K562 (cell line): ENCODE measurements at regions not wholly inside any gene's neighbourhood (a gene's known extent, or its start where the extent isn't known, plus 50 kb on each side); places are given as distances from the start of the nearest gene placed in this dataset.

Experiments
- ATAC-seq: fragments of 200-7000 bp; cut with Tn5 transposase; 3 replicates; pipeline ENCODE4 v1.9.1; 2020; ENCODE audit warnings: moderate library complexity
- BruUV-seq: library from RNA; stranded (reverse); fragments of 400-500 nt; replicated peaks from 2 replicates; lab custom pipeline; 2021; lab: Mats Ljungman, UMichigan
- CTCF ChIA-PET: fragments of 300-600 bp; formaldehyde crosslinking; extraction: SDS; loops from one replicate; lab custom pipeline; 2021; ENCODE audit warnings: low intra/inter-chr PET ratio; lab: Yijun Ruan, JAX
- POLR2A ChIA-PET: fragments of 300-600, 350-650 bp; sonication (Branson Sonifier 250); formaldehyde crosslinking; extraction: SDS; loops from one replicate; lab custom pipeline; 2021; ENCODE audit warnings: antibody characterized with exemption, inconsistent platforms; lab: Yijun Ruan, JAX
- DNase-seq, 4 experiments: peaks; one replicate each; pipeline versions ENCODE4 v3.0.0 to v3.0.0-alpha.2; 2011 to 2018; ENCODE audit warnings: low spot score in 3 of 4, mixed read lengths in 3 of 4; ENCODE audit errors: extremely low read depth in 1 of 4
- FAIRE-seq: peaks from 2 replicates; lab custom pipeline; 2011; peaks lifted over from hg19 to GRCh38; lab: Jason Lieb, UNC
- H2AFZ ChIP-seq: 2 replicates; pipeline ENCODE4 v1.6.0; 2011; ENCODE audit warnings: low read depth, low read length, control low read depth, inconsistent platforms
- H3K27ac ChIP-seq: fragments of 200-600 bp; 3 replicates; pipeline ENCODE4 v1.8.0; 2011; ENCODE audit warnings: low read depth, mild to moderate bottlenecking, control low read depth, inconsistent platforms, low read length, moderate library complexity, mixed read lengths; ENCODE audit errors: extremely low read depth
- H3K27me3 ChIP-seq, 2 experiments: fragments of 300-600 bp in 1 of 2; 2 replicates in 1 of 2; 3 replicates in 1 of 2; pipeline versions ENCODE4 v1.6.0 to v1.8.0; 2011; ENCODE audit warnings: inconsistent platforms in 2 of 2, low read length in 2 of 2, mild to moderate bottlenecking in 1 of 2, mixed read lengths in 1 of 2, moderate library complexity in 1 of 2; ENCODE audit not compliant: control insufficient read depth in 2 of 2, insufficient read depth in 2 of 2
- H3K36me3 ChIP-seq: fragments of 300-600 bp; 3 replicates; pipeline ENCODE4 v1.8.0; 2011; ENCODE audit warnings: mild to moderate bottlenecking, low read length, inconsistent platforms; ENCODE audit not compliant: control insufficient read depth, insufficient read depth
- H3K4me1 ChIP-seq, 2 experiments: fragments of 200-600 bp in 1 of 2; replicated peaks in 1 of 2; 2 replicates in 1 of 2; 3 replicates in 1 of 2; pipeline versions ENCODE4 v1.5.1 to v1.8.0; 2011; ENCODE audit warnings: inconsistent platforms in 2 of 2, low read length in 2 of 2, mild to moderate bottlenecking in 1 of 2, mixed read lengths in 1 of 2, moderate library complexity in 1 of 2; ENCODE audit not compliant: control insufficient read depth in 2 of 2, insufficient read depth in 2 of 2
- H3K4me2 ChIP-seq: 2 replicates; pipeline ENCODE4 v1.6.1; 2011; ENCODE audit warnings: low read length, control low read depth, inconsistent platforms, mixed read lengths; ENCODE audit not compliant: insufficient read depth
- H3K4me3 ChIP-seq: fragments of 200-600 bp; sonication (generic), shearing (Covaris generic); 2 replicates; pipeline ENCODE4 v1.5.1; 2016; ENCODE audit warnings: control low read depth, inconsistent platforms
- H3K79me2 ChIP-seq: fragments of 200-600 bp; 3 replicates; pipeline ENCODE4 v1.8.0; 2011; ENCODE audit warnings: low read length, inconsistent platforms; ENCODE audit not compliant: control insufficient read depth, insufficient read depth
- H3K9ac ChIP-seq, 2 experiments: 2 replicates each; pipeline versions ENCODE4 v1.6.0 to v1.6.1; 2011; ENCODE audit warnings: low read depth in 2 of 2, low read length in 2 of 2, control low read depth in 1 of 2, inconsistent platforms in 1 of 2, mild to moderate bottlenecking in 1 of 2, mixed read lengths in 1 of 2; ENCODE audit not compliant: insufficient read depth in 1 of 2
- H3K9me1 ChIP-seq: one replicate; pipeline ENCODE4 v1.6.0; 2011; ENCODE audit warnings: inconsistent platforms, mild to moderate bottlenecking, low read length, moderate library complexity; ENCODE audit not compliant: control insufficient read depth, insufficient read depth
- H3K9me3 ChIP-seq: replicated peaks from 2 replicates; pipeline ENCODE4 v1.5.1; 2011; ENCODE audit warnings: low read depth, low read length, inconsistent platforms; ENCODE audit not compliant: control insufficient read depth, insufficient read depth
- H4K20me1 ChIP-seq: replicated peaks from 2 replicates; pipeline ENCODE4 v1.6.1; 2011; ENCODE audit warnings: low read length, inconsistent platforms, mixed read lengths; ENCODE audit not compliant: control insufficient read depth, insufficient read depth
- ARID1B ChIP-seq: fragments of 450-650 bp; IDR thresholded peaks from 2 replicates; pipeline ENCODE4 v1.6.1; 2016; ENCODE audit warnings: antibody characterized with exemption, mild to moderate bottlenecking, inconsistent platforms
- CBX8 ChIP-seq: fragments of 200-600 bp; sonication (generic); IDR thresholded peaks from 2 replicates; pipeline ENCODE4 v1.6.1; 2012; ENCODE audit warnings: borderline replicate concordance, mixed run types, low read depth, mild to moderate bottlenecking, moderate library complexity, mixed read lengths, low read length, control low read depth, inconsistent platforms; ENCODE audit not compliant: poor library complexity, severe bottlenecking; ENCODE audit errors: extremely low read depth
- CHD4 ChIP-seq: fragments of 200-600 bp; sonication (generic); IDR thresholded peaks from 3 replicates; pipeline ENCODE4 v1.6.1; 2012; ENCODE audit warnings: low read depth, mild to moderate bottlenecking, mixed read lengths, low read length, inconsistent platforms; ENCODE audit not compliant: insufficient read depth, insufficient replicate concordance, poor library complexity, severe bottlenecking
- DDX20 ChIP-seq: fragments of 450-650 bp; IDR thresholded peaks from 2 replicates; pipeline ENCODE4 v1.6.1; 2016; ENCODE audit warnings: missing genetic modification characterization, low read depth, mild to moderate bottlenecking, missing compliant biosample characterization, moderate library complexity
- HCFC1 ChIP-seq: IDR thresholded peaks from 2 replicates; pipeline ENCODE4 v1.6.1; 2012; ENCODE audit warnings: low read depth, low read length, improper control_type of control experiment
- KLF1 ChIP-seq: fragments of 450-650 bp; IDR thresholded peaks from 2 replicates; pipeline ENCODE4 v1.6.1; 2016; ENCODE audit warnings: missing genetic modification characterization, missing compliant biosample characterization
- MEF2A ChIP-seq: IDR thresholded peaks from 2 replicates; pipeline ENCODE4 v1.6.1; 2011; ENCODE audit warnings: low read depth, mild to moderate bottlenecking, low read length, moderate library complexity; ENCODE audit not compliant: control insufficient read depth
- NFXL1 ChIP-seq: fragments of 450-650 bp; formaldehyde crosslinking; IDR thresholded peaks from 2 replicates; pipeline ENCODE4 v1.4.0; 2021; ENCODE audit warnings: mild to moderate bottlenecking
- POLR2A ChIP-seq: fragments of 450-650 bp; conservative IDR thresholded peaks from 2 replicates; pipeline ENCODE4 v1.6.1; 2016
- RBM14 ChIP-seq: fragments of 200-400 bp; formaldehyde crosslinking; IDR thresholded peaks from 2 replicates; pipeline ENCODE4 v1.6.1; 2018; ENCODE audit warnings: low read depth, mild to moderate bottlenecking, low read length, moderate library complexity, borderline replicate concordance; ENCODE audit not compliant: insufficient read depth
- TFAP4 ChIP-seq: sonication (generic); formaldehyde crosslinking; IDR thresholded peaks from 2 replicates; pipeline ENCODE4 v1.8.0; 2022; ENCODE audit warnings: missing genetic modification reagents, mild to moderate bottlenecking, moderate library complexity, borderline replicate concordance
- ZBTB11 ChIP-seq, 3 experiments: fragments of 200-800 bp in 1 of 3; fragments of 250-450 bp in 1 of 3; fragments of 450-650 bp in 1 of 3; sonication (Bioruptor Pico) in 1 of 3; sonication (Bioruptor generic) in 1 of 3; formaldehyde crosslinking in 1 of 3; IDR thresholded peaks; 2 replicates each; pipeline versions ENCODE4 v1.6.1 to v1.8.0; 2016 to 2022; ENCODE audit warnings: mild to moderate bottlenecking in 2 of 3, missing genetic modification characterization in 2 of 3, missing compliant biosample characterization in 1 of 3, moderate library complexity in 1 of 3
- ZFP36 ChIP-seq: fragments of 150-350 bp; IDR thresholded peaks from 2 replicates; pipeline ENCODE4 v1.6.1; 2018; ENCODE audit warnings: low read length, low read depth; ENCODE audit not compliant: partially characterized antibody
- ZNF354B ChIP-seq: fragments of 250-450 bp; sonication (Bioruptor Pico); IDR thresholded peaks from 2 replicates; pipeline ENCODE4 v1.4.0; 2020
- ZNF511 ChIP-seq: sonication (generic); formaldehyde crosslinking; IDR thresholded peaks from 2 replicates; pipeline ENCODE4 v1.8.0; 2022; ENCODE audit warnings: mild to moderate bottlenecking, missing genetic modification reagents
- WGBS: fragments of 100-300 bp; shearing (Covaris generic); methylation state at CpG from one replicate; pipeline ENCODE4 v1.1.6; 2016; ENCODE audit warnings: low coverage, mixed read lengths; ENCODE audit not compliant: insufficient coverage; ENCODE audit errors: missing lambda C conversion rate; 5-methylcytosine and 5-hydroxymethylcytosine counted together
- in situ Hi-C: fragments of 300-500 bp; cut with MboI; formaldehyde crosslinking; loops from 4 replicates; pipeline ENCODE4 v1.15.0; 2018; ENCODE audit warnings: inconsistent platforms, mixed read lengths
- intact Hi-C: fragments of 100-400 bp; cut with micrococcal nuclease; formaldehyde crosslinking; loops from 2 replicates; pipeline ENCODE4 v1.14.2; 2022

- Histone ChIP-seq H4K20me1 (no peaks in the 10 kb centered on the region), H3K9ac (no peak overlapping the region), H3K9me3 (no peaks in the 10 kb centered on the region), H3K79me2 (no peaks in the 10 kb centered on the region), H2AFZ (no peak overlapping the region), H3K27me3 (peaks cover 6 to 25% of the 10 kb centered on the region in 2 experiments), H3K4me1 (no peaks in the 10 kb centered on the region), H3K36me3 (no peaks in the 10 kb centered on the region), H3K9me1 (no peaks in the 10 kb centered on the region), H3K4me2 (no peak overlapping the region), H3K27ac (no peak overlapping the region), H3K4me3 (no peak overlapping the region)
- TF ChIP-seq ZFP36 (no peak), DDX20 (tag) (no peak), TFAP4 (CRISPR knock-in tag) (no peak), CBX8 (no peak), ZNF354B (no peak), KLF1 (tag) (no peak), POLR2A (no peak), NFXL1 (CRISPR knock-in tag) (no peak), RBM14 (no peak), ZBTB11 (CRISPR knock-in tag; IDR thresholded peaks at IDR 0.05) (no peak), CHD4 (no peak), ZNF511 (CRISPR knock-in tag) (no peak), ARID1B (no peak), MEF2A (no peak), HCFC1 (no peak)
- FAIRE-seq: no peak
- no peak for ATAC-seq
- POLR2A ChIA-PET: no interaction called here
- BruUV-seq: no TSS peak
- DNase-seq: no peak
- in situ Hi-C loops: no loop called here
- intact Hi-C loops: no loop called here
- under 1% methylated on average over 10 of the region's 10 CpGs for WGBS
- CTCF ChIA-PET: no interaction called here
Observed at GRCh38 chr18:8506251-8507049, 102.8 kb upstream of the RAB12 start.
